ENCODE measurements at regions not wholly inside any gene's neighbourhood (a gene's known extent, or its start where the extent isn't known, plus 50 kb on each side); places are given as distances from the start of the nearest gene placed in this dataset.
"Not testable (repeated sequence)": the region's sequence is repeated elsewhere in the genome, so short reads cannot be mapped to it uniquely, and the experiment has no call there.

- no peak for DNase-seq (ENCODE audit: low read depth in 4 of 6, low spot score in 6 of 6)
- Histone ChIP-seq H3K4me1 (ENCODE audit: control insufficient read depth, insufficient read depth, low read length) (peaks cover 4% of the 10 kb centered on the region), H3K27ac (ENCODE audit: low read depth, low read length) (no peak overlapping the region), H3K27me3 (ENCODE audit: control insufficient read depth, insufficient read depth, low read length) (no peaks in the 10 kb centered on the region), H3K4me3 (ENCODE audit: low read depth, low read length) (no peak overlapping the region), H3K36me3 (ENCODE audit: control insufficient read depth, insufficient read depth, low read length) (no peaks in the 10 kb centered on the region), H3K9me3 (ENCODE audit: control insufficient read depth, insufficient read depth, low read length) (no peaks in the 10 kb centered on the region)
- WGBS (ENCODE audit: insufficient coverage), result 78% methylated on average over 6 of the region's 7 CpGs
These were observed 239.2 kb downstream of the ADGRD1 start for GRCh38 chr12:131192951-131193350.

- DNase-seq (ENCODE audit: low read depth in 4 of 6, low spot score in 6 of 6), result no peak
- Histone ChIP-seq H3K36me3 (ENCODE audit: control insufficient read depth, insufficient read depth, low read length) (no peaks in the 10 kb centered on the region), H3K4me1 (ENCODE audit: control insufficient read depth, insufficient read depth, low read length) (peaks cover 4% of the 10 kb centered on the region), H3K4me3 (ENCODE audit: low read depth, low read length) (no peak overlapping the region), H3K9me3 (ENCODE audit: control insufficient read depth, insufficient read depth, low read length) (no peaks in the 10 kb centered on the region), H3K27ac (ENCODE audit: low read depth, low read length) (no peak overlapping the region), H3K27me3 (ENCODE audit: control insufficient read depth, insufficient read depth, low read length) (no peaks in the 10 kb centered on the region)
- WGBS (ENCODE audit: insufficient coverage), result 89% methylated on average over 5 of the region's 5 CpGs
These were observed 240.5 kb downstream of the ADGRD1 start for GRCh38 chr12:131194166-131194565.

- 92% methylated on average over 9 of the region's 9 CpGs for WGBS (ENCODE audit: insufficient coverage)
- H3K4me3 ChIP-seq (ENCODE audit: low read depth, low read length), result no peak overlapping the region
- no peak overlapping the region for H3K27ac ChIP-seq (ENCODE audit: low read depth, low read length)
- H3K27me3 ChIP-seq (ENCODE audit: control insufficient read depth, insufficient read depth, low read length), result no peaks in the 10 kb centered on the region
- no peaks in the 10 kb centered on the region for H3K4me1 ChIP-seq (ENCODE audit: control insufficient read depth, insufficient read depth, low read length)
- H3K36me3 ChIP-seq (ENCODE audit: control insufficient read depth, insufficient read depth, low read length), result no peaks in the 10 kb centered on the region
- no peaks in the 10 kb centered on the region for H3K9me3 ChIP-seq (ENCODE audit: control insufficient read depth, insufficient read depth, low read length)
- DNase-seq (ENCODE audit: low read depth in 4 of 6, low spot score in 6 of 6), result no peak
These were observed 242.1 kb downstream of the ADGRD1 start for GRCh38 chr12:131195796-131196195.

GRCh38 chr12:131196220-131196619 lies 242.5 kb downstream of the ADGRD1 start:
- Histone ChIP-seq H3K4me3 (ENCODE audit: low read depth, low read length) (no peak overlapping the region), H3K4me1 (ENCODE audit: control insufficient read depth, insufficient read depth, low read length) (no peaks in the 10 kb centered on the region), H3K27ac (ENCODE audit: low read depth, low read length) (no peak overlapping the region), H3K9me3 (ENCODE audit: control insufficient read depth, insufficient read depth, low read length) (no peaks in the 10 kb centered on the region), H3K27me3 (ENCODE audit: control insufficient read depth, insufficient read depth, low read length) (no peaks in the 10 kb centered on the region), H3K36me3 (ENCODE audit: control insufficient read depth, insufficient read depth, low read length) (no peaks in the 10 kb centered on the region)
- no peak for DNase-seq (ENCODE audit: low read depth in 4 of 6, low spot score in 6 of 6)
- 95% methylated on average over 3 of the region's 4 CpGs for WGBS (ENCODE audit: insufficient coverage)

GRCh38 chr12:131197490-131197889 lies 243.8 kb downstream of the ADGRD1 start:
- H3K4me1 ChIP-seq (ENCODE audit: control insufficient read depth, insufficient read depth, low read length), result no peaks in the 10 kb centered on the region
- no peak for DNase-seq (ENCODE audit: low read depth in 4 of 6, low spot score in 6 of 6)
- WGBS (ENCODE audit: insufficient coverage), result 95% methylated on average over 7 of the region's 7 CpGs

GRCh38 chr12:131199221-131199620 lies 245.5 kb downstream of the ADGRD1 start:
- Histone ChIP-seq H3K9me3 (ENCODE audit: control insufficient read depth, insufficient read depth, low read length) (no peaks in the 10 kb centered on the region), H3K27me3 (ENCODE audit: control insufficient read depth, insufficient read depth, low read length) (no peaks in the 10 kb centered on the region), H3K36me3 (ENCODE audit: control insufficient read depth, insufficient read depth, low read length) (no peaks in the 10 kb centered on the region), H3K27ac (ENCODE audit: low read depth, low read length) (no peak overlapping the region), H3K4me1 (ENCODE audit: control insufficient read depth, insufficient read depth, low read length) (peaks cover 3% of the 10 kb centered on the region), H3K4me3 (ENCODE audit: low read depth, low read length) (no peak overlapping the region)
- no peak for DNase-seq (ENCODE audit: low read depth in 4 of 6, low spot score in 6 of 6)
- WGBS (ENCODE audit: insufficient coverage), result 80% methylated on average over 3 of the region's 3 CpGs

More at GRCh38 chr12:131197490-131197889, 243.8 kb downstream of the ADGRD1 start:
- no peaks in the 10 kb centered on the region for H3K36me3 ChIP-seq (ENCODE audit: control insufficient read depth, insufficient read depth, low read length)
- no peak overlapping the region for H3K27ac ChIP-seq (ENCODE audit: low read depth, low read length)
- H3K27me3 ChIP-seq (ENCODE audit: control insufficient read depth, insufficient read depth, low read length), result no peaks in the 10 kb centered on the region
- no peak overlapping the region for H3K4me3 ChIP-seq (ENCODE audit: low read depth, low read length)
- no peaks in the 10 kb centered on the region for H3K9me3 ChIP-seq (ENCODE audit: control insufficient read depth, insufficient read depth, low read length)

- WGBS (ENCODE audit: insufficient coverage), result no CpG with 5 or more reads among the region's 20 CpGs
- not testable (repeated sequence) for H3K27me3 ChIP-seq (ENCODE audit: control insufficient read depth, insufficient read depth, low read length); H3K27ac ChIP-seq (ENCODE audit: low read depth, low read length); DNase-seq (ENCODE audit: low read depth in 4 of 6, low spot score in 6 of 6); H3K4me3 ChIP-seq (ENCODE audit: low read depth, low read length); H3K36me3 ChIP-seq (ENCODE audit: control insufficient read depth, insufficient read depth, low read length); H3K4me1 ChIP-seq (ENCODE audit: control insufficient read depth, insufficient read depth, low read length); H3K9me3 ChIP-seq (ENCODE audit: control insufficient read depth, insufficient read depth, low read length)
These were observed 248.2 kb downstream of the ADGRD1 start for GRCh38 chr12:131201912-131202311.

- Histone ChIP-seq H3K27me3 (ENCODE audit: control insufficient read depth, insufficient read depth, low read length) (no peaks in the 10 kb centered on the region), H3K9me3 (ENCODE audit: control insufficient read depth, insufficient read depth, low read length) (no peaks in the 10 kb centered on the region), H3K27ac (ENCODE audit: low read depth, low read length) (no peak overlapping the region), H3K36me3 (ENCODE audit: control insufficient read depth, insufficient read depth, low read length) (no peaks in the 10 kb centered on the region), H3K4me1 (ENCODE audit: control insufficient read depth, insufficient read depth, low read length) (peaks cover 12% of the 10 kb centered on the region), H3K4me3 (ENCODE audit: low read depth, low read length) (no peak overlapping the region)
- 87% methylated on average over 35 of the region's 40 CpGs for WGBS (ENCODE audit: insufficient coverage)
- no peak for DNase-seq (ENCODE audit: low read depth in 4 of 6, low spot score in 6 of 6)
These were observed 249.1 kb downstream of the ADGRD1 start for GRCh38 chr12:131202592-131203378.

- no peak overlapping the region for H3K4me3 ChIP-seq (ENCODE audit: low read depth, low read length)
These were observed 250.1 kb downstream of the ADGRD1 start for GRCh38 chr12:131203666-131204415.

More at GRCh38 chr12:131203666-131204415, 250.1 kb downstream of the ADGRD1 start:
- no peaks in the 10 kb centered on the region for H3K27me3 ChIP-seq (ENCODE audit: control insufficient read depth, insufficient read depth, low read length)
- DNase-seq (ENCODE audit: low read depth in 4 of 6, low spot score in 6 of 6), result no peak
- WGBS (ENCODE audit: insufficient coverage), result 84% methylated on average over 23 of the region's 25 CpGs
- H3K27ac ChIP-seq (ENCODE audit: low read depth, low read length), result no peak overlapping the region
- peaks cover 18% of the 10 kb centered on the region for H3K4me1 ChIP-seq (ENCODE audit: control insufficient read depth, insufficient read depth, low read length)
- no peaks in the 10 kb centered on the region for H3K9me3 ChIP-seq (ENCODE audit: control insufficient read depth, insufficient read depth, low read length)
- no peaks in the 10 kb centered on the region for H3K36me3 ChIP-seq (ENCODE audit: control insufficient read depth, insufficient read depth, low read length)
